SK-N-SH treated with all-trans-retinoic acid at 6 μM for 48 hours (cell line): ENCODE measurements at regions not wholly inside any gene's neighbourhood (a gene's known extent, or its start where the extent isn't known, plus 50 kb on each side); places are given as distances from the start of the nearest gene placed in this dataset.

Experiments
- ATAC-seq: fragments of 200-7000 bp; cut with Tn5 transposase; 3 replicates; pipeline ENCODE4 v1.9.1; 2020; ENCODE audit warnings: mild to moderate bottlenecking, moderate library complexity
- ARNTL ChIP-seq: fragments of 450-650 bp; formaldehyde crosslinking; IDR thresholded peaks from 2 replicates; pipeline ENCODE4 v1.5.0; 2020; ENCODE audit warnings: low read depth, mild to moderate bottlenecking, moderate library complexity, borderline replicate concordance
- BACH2 ChIP-seq: fragments of 250-450 bp; sonication (Bioruptor Pico); IDR thresholded peaks from 2 replicates; pipeline ENCODE4 v1.9.0; 2021; ENCODE audit warnings: mild to moderate bottlenecking, borderline replicate concordance
- CSDC2 ChIP-seq: fragments of 250-450 bp; sonication (Bioruptor Pico); IDR thresholded peaks from 2 replicates; pipeline ENCODE4 v1.5.0; 2020; ENCODE audit warnings: mild to moderate bottlenecking, moderate library complexity
- ESRRG ChIP-seq: fragments of 250-450 bp; sonication (Bioruptor Pico); IDR thresholded peaks from 2 replicates; pipeline ENCODE4 v1.6.1; 2021; ENCODE audit warnings: mild to moderate bottlenecking
- GLIS3 ChIP-seq: fragments of 250-450 bp; sonication (Bioruptor Pico); IDR thresholded peaks from 2 replicates; pipeline ENCODE4 v1.5.0; 2020; ENCODE audit warnings: mild to moderate bottlenecking, moderate library complexity
- ISL1 ChIP-seq: fragments of 250-450 bp; sonication (Bioruptor Pico); IDR thresholded peaks from 2 replicates; pipeline ENCODE4 v2.1.2; 2022; ENCODE audit warnings: mild to moderate bottlenecking, moderate library complexity
- OSR1 ChIP-seq: fragments of 250-450 bp; sonication (Bioruptor Pico); IDR thresholded peaks from 2 replicates; pipeline ENCODE4 v1.8.0; 2022; ENCODE audit warnings: moderate library complexity, mild to moderate bottlenecking, inconsistent platforms
- SNAI2 ChIP-seq: fragments of 250-450 bp; sonication (Bioruptor Pico); IDR thresholded peaks from 2 replicates; pipeline ENCODE4 v1.5.0; 2020; ENCODE audit warnings: mild to moderate bottlenecking, moderate library complexity
- TCF4 ChIP-seq: fragments of 250-450 bp; sonication (Bioruptor Pico); IDR thresholded peaks from 2 replicates; pipeline ENCODE4 v1.8.0; 2021; ENCODE audit warnings: mild to moderate bottlenecking, moderate library complexity, borderline replicate concordance
- ZFP30 ChIP-seq: fragments of 450-650 bp; formaldehyde crosslinking; IDR thresholded peaks from 2 replicates; pipeline ENCODE4 v1.5.0; 2022; ENCODE audit warnings: mild to moderate bottlenecking, moderate library complexity
- ZNF565 ChIP-seq: fragments of 450-650 bp; formaldehyde crosslinking; conservative IDR thresholded peaks from 2 replicates; pipeline ENCODE4 v1.5.0; 2020; ENCODE audit warnings: low read depth, mild to moderate bottlenecking, moderate library complexity
- ZNF8 ChIP-seq: fragments of 450-650 bp; formaldehyde crosslinking; IDR thresholded peaks from 2 replicates; pipeline ENCODE4 v1.5.0; 2020; ENCODE audit warnings: mild to moderate bottlenecking, moderate library complexity
- TF ChIP-seq, protein P1 (sequence below): fragments of 250-450 bp; sonication (Bioruptor Pico); IDR thresholded peaks from 2 replicates; pipeline ENCODE4 v1.8.0; 2020; ENCODE audit warnings: mild to moderate bottlenecking, moderate library complexity, borderline replicate concordance
- TF ChIP-seq, protein P2 (sequence below): fragments of 250-450 bp; sonication (Bioruptor Pico); IDR thresholded peaks from 2 replicates; pipeline ENCODE4 v1.5.1; 2020; ENCODE audit warnings: low read depth, mild to moderate bottlenecking, moderate library complexity
- TF ChIP-seq, protein P3 (sequence below): fragments of 250-450 bp; sonication (Bioruptor Pico); IDR thresholded peaks from 2 replicates; pipeline ENCODE4 v1.8.0; 2021; ENCODE audit warnings: low read depth, mild to moderate bottlenecking, moderate library complexity, borderline replicate concordance
- TF ChIP-seq, protein P4 (sequence below): fragments of 250-450 bp; sonication (Bioruptor Pico); IDR thresholded peaks from 2 replicates; pipeline ENCODE4 v1.5.0; 2020; ENCODE audit warnings: mild to moderate bottlenecking, moderate library complexity
- TF ChIP-seq, protein P5 (sequence below): fragments of 250-450 bp; sonication (Bioruptor Pico); IDR thresholded peaks from 2 replicates; pipeline ENCODE4 v1.5.1; 2021; ENCODE audit warnings: mild to moderate bottlenecking, moderate library complexity

DNA sequence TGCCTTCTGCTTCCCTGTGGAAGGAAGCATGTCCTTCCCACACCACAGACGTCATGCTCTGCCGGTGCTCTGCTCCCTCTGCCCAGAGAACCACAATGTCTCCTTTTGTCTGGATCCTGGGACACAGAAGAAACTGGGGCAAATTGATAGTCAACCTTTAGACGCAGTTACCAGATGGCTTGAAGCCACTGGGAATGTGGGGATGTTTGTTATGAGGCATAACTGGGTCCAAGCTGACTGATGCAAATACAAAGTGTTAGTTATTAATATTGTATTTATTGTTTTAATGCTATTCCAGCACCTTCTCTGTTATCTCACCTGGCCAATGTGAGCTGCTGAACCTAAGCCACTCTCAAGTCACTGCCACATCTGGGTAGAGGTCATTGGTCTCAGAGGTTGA, 322.2 kb downstream of the SHANK2 start:
- no peak for ATAC-seq
- TF ChIP-seq, protein P1, sequence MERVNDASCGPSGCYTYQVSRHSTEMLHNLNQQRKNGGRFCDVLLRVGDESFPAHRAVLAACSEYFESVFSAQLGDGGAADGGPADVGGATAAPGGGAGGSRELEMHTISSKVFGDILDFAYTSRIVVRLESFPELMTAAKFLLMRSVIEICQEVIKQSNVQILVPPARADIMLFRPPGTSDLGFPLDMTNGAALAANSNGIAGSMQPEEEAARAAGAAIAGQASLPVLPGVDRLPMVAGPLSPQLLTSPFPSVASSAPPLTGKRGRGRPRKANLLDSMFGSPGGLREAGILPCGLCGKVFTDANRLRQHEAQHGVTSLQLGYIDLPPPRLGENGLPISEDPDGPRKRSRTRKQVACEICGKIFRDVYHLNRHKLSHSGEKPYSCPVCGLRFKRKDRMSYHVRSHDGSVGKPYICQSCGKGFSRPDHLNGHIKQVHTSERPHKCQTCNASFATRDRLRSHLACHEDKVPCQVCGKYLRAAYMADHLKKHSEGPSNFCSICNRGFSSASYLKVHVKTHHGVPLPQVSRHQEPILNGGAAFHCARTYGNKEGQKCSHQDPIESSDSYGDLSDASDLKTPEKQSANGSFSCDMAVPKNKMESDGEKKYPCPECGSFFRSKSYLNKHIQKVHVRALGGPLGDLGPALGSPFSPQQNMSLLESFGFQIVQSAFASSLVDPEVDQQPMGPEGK (CRISPR knock-in tag), result no peak

DNA sequence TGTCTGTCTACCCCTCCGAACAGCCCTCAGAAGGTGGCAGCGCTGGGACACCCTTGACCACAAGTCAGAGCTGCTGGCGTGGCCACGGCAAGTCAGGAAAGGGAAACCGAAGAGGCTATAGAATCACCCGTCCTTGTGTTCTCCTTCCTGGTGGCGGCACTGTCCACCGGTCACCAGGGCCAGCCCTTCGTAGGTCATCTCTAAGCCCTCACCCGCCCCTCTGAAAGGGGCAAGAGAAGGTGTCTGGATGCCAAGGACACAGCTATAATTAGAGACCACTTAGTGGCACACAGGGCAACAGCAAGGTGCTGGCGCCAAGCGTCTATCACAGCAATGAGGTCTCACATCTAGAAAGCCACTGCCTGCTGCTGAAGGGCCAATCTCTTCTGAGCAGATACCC, 320.9 kb downstream of the SHANK2 start:
- ATAC-seq, result no peak

DNA sequence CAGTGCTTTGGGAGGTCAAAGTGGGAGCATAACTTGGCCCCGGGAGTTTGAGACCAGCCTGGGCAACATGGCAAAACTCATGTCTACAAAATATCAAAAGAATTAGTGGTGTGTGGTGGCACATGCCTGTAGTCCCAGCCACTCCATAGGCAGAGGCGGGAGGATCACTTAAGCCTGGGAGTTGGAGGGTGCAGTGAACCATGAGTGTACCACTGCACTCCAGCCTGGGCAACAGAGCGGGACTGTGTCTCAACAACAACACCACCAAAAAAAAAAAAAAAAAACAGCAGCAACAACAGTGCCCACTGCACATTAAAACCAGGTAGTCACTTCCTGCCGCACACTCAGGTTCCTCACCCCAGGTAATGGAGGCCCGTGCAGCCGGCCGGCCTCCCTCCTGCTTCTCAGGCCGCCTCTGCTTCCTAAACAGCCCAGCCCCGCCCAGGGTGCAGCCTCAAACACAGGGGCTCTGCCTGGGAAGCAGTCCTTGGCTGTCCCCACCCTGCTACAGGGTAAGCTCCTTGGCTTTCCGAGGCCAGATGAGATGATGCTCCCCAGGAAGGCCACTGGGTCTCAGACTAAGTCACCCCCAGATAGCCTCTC, 318.3 kb downstream of the SHANK2 start:
- no peak for ATAC-seq

More for the DNA sequence above, 320.9 kb downstream of the SHANK2 start:
- no peak for TF ChIP-seq GLIS3
- TF ChIP-seq CSDC2 (CRISPR knock-in tag), result no peak
- TF ChIP-seq, protein P2, sequence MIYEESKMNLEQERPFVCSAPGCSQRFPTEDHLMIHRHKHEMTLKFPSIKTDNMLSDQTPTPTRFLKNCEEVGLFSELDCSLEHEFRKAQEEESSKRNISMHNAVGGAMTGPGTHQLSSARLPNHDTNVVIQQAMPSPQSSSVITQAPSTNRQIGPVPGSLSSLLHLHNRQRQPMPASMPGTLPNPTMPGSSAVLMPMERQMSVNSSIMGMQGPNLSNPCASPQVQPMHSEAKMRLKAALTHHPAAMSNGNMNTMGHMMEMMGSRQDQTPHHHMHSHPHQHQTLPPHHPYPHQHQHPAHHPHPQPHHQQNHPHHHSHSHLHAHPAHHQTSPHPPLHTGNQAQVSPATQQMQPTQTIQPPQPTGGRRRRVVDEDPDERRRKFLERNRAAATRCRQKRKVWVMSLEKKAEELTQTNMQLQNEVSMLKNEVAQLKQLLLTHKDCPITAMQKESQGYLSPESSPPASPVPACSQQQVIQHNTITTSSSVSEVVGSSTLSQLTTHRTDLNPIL (CRISPR knock-in tag), result no peak
- TF ChIP-seq OSR1, result no peak
- TF ChIP-seq, protein P3, sequence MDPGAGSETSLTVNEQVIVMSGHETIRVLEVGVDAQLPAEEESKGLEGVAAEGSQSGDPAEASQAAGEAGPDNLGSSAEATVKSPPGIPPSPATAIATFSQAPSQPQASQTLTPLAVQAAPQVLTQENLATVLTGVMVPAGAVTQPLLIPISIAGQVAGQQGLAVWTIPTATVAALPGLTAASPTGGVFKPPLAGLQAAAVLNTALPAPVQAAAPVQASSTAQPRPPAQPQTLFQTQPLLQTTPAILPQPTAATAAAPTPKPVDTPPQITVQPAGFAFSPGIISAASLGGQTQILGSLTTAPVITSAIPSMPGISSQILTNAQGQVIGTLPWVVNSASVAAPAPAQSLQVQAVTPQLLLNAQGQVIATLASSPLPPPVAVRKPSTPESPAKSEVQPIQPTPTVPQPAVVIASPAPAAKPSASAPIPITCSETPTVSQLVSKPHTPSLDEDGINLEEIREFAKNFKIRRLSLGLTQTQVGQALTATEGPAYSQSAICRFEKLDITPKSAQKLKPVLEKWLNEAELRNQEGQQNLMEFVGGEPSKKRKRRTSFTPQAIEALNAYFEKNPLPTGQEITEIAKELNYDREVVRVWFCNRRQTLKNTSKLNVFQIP (CRISPR knock-in tag), result no peak
- no peak for TF ChIP-seq ZNF8
- TF ChIP-seq ESRRG (CRISPR knock-in tag), result no peak
- TF ChIP-seq ZFP30, result no peak
- TF ChIP-seq, protein P4, sequence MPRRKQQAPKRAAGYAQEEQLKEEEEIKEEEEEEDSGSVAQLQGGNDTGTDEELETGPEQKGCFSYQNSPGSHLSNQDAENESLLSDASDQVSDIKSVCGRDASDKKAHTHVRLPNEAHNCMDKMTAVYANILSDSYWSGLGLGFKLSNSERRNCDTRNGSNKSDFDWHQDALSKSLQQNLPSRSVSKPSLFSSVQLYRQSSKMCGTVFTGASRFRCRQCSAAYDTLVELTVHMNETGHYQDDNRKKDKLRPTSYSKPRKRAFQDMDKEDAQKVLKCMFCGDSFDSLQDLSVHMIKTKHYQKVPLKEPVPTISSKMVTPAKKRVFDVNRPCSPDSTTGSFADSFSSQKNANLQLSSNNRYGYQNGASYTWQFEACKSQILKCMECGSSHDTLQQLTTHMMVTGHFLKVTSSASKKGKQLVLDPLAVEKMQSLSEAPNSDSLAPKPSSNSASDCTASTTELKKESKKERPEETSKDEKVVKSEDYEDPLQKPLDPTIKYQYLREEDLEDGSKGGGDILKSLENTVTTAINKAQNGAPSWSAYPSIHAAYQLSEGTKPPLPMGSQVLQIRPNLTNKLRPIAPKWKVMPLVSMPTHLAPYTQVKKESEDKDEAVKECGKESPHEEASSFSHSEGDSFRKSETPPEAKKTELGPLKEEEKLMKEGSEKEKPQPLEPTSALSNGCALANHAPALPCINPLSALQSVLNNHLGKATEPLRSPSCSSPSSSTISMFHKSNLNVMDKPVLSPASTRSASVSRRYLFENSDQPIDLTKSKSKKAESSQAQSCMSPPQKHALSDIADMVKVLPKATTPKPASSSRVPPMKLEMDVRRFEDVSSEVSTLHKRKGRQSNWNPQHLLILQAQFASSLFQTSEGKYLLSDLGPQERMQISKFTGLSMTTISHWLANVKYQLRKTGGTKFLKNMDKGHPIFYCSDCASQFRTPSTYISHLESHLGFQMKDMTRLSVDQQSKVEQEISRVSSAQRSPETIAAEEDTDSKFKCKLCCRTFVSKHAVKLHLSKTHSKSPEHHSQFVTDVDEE (CRISPR knock-in tag), result no peak
- no peak for TF ChIP-seq BACH2 (CRISPR knock-in tag)
- no peak for TF ChIP-seq ZNF565 (CRISPR knock-in tag)

DNA sequence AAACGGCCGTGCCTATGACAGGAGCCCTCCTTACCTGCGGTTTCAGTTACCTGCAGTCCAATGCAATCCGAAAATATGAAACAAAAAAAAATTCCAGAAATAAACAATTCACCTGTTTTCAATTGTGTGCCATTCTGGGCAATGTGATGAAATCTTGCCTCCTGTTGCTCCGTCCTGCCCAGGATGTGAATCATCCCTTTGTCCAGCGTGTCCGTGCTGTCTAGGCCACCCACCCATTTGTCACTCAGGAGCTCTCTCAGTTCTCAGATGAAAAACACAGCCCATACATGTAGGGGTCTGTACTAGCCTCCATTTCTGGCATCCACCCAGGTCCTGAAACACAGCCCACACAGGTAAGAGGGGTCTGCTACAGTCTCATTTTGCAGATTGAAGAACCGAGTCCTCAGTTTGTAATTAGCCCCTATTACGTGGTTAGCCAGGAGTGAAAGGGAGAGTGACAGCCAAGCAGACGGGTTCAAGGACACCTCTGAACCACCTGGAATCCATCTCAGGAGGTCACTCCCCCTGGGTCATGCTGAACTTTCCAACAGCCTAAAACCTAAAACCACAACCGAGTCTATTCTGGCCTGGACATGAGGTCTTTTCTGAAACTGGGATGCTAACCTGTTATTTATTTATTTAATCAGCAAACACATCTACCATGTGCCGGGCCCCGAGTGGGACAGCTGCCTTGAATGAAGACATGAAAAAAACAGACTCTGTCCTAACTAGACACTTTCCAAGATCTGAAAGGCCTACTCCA, 317.2 kb downstream of the SHANK2 start:
- TF ChIP-seq ARNTL (CRISPR knock-in tag), result no peak
- no peak for TF ChIP-seq OSR1
- no peak for TF ChIP-seq ZFP30
- TF ChIP-seq, protein P3 (CRISPR knock-in tag), result no peak
- TF ChIP-seq CSDC2 (CRISPR knock-in tag), result no peak
- TF ChIP-seq, all 23 proteins: peak for 0
- ATAC-seq, result no peak

More for the DNA sequence above, 318.3 kb downstream of the SHANK2 start:
- TF ChIP-seq GLIS3 (no peak), TCF4 (CRISPR knock-in tag) (no peak), ZNF565 (CRISPR knock-in tag) (no peak)

DNA sequence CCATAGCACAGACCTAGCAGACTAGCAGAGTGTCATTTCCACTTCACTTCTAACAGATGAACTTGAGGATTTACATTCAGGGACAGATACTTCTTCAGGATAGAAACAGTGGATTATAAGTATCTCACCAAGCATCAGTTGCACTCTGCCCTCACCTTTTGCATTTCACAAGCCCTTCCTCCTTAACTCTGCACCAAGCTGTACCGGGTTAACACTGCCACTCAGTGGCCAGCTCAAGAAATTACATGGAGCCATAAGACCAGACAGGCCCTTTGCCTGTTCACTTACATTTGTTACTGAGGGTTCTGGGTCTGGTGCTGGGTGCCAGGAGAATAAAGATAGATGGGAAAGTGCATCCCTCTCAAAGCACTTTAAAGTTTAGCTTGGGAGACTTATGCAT, 309.8 kb downstream of the SHANK2 start:
- ATAC-seq, result no peak
- no peak for TF ChIP-seq ESRRG (CRISPR knock-in tag)
- no peak for TF ChIP-seq OSR1
- TF ChIP-seq SNAI2 (CRISPR knock-in tag), result no peak
- TF ChIP-seq ARNTL (CRISPR knock-in tag), result no peak
- TF ChIP-seq, protein P1 (CRISPR knock-in tag), result no peak
- no peak for TF ChIP-seq CSDC2 (CRISPR knock-in tag)
- TF ChIP-seq ZFP30, result no peak
- TF ChIP-seq TCF4 (CRISPR knock-in tag), result no peak
- TF ChIP-seq, protein P5, sequence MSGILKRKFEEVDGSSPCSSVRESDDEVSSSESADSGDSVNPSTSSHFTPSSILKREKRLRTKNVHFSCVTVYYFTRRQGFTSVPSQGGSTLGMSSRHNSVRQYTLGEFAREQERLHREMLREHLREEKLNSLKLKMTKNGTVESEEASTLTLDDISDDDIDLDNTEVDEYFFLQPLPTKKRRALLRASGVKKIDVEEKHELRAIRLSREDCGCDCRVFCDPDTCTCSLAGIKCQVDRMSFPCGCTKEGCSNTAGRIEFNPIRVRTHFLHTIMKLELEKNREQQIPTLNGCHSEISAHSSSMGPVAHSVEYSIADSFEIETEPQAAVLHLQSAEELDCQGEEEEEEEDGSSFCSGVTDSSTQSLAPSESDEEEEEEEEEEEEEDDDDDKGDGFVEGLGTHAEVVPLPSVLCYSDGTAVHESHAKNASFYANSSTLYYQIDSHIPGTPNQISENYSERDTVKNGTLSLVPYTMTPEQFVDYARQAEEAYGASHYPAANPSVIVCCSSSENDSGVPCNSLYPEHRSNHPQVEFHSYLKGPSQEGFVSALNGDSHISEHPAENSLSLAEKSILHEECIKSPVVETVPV (CRISPR knock-in tag), result no peak
- TF ChIP-seq ISL1 (CRISPR knock-in tag), result no peak
